ENCODE measurements at regions not wholly inside any gene's neighbourhood (a gene's known extent, or its start where the extent isn't known, plus 50 kb on each side); places are given as distances from the start of the nearest gene placed in this dataset.

DNA sequence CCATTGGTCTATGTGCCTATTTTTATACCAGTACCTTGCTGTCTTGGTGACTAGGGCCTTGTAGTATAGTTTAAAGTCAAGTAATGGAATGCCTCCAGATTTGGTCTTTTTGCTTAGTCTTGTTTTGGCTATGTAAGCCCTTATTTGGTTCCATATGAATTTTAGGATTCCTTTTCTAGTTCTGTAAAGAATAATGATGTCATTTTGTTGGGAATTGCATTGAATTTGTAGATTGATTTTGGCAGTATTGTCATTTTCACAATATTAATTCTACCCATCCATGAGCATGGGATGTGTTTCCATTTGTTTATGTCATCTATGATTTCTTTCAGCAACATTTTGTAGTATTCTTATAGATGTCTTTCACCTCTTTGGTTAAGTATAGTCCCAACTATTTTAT lies 96.4 kb upstream of the PAK5 start:
- no peak for DNase-seq
- no peak for ATAC-seq
- H3K4me3 Mint-ChIP-seq = no peak overlapping the region
- H3K36me3 Mint-ChIP-seq (ENCODE audit: insufficient read depth) = no peaks in the 10 kb centered on the region
- H3K4me1 Mint-ChIP-seq (ENCODE audit: low read depth) = no peaks in the 10 kb centered on the region
- H3K9me3 Mint-ChIP-seq = no peaks in the 10 kb centered on the region
- H3K27me3 Mint-ChIP-seq (ENCODE audit: low read depth) = peaks cover 2% of the 10 kb centered on the region

GRCh38 chr20:9930142-9930541 lies 91.3 kb upstream of the PAK5 start:
- DNase-seq = no peak
- Mint-ChIP-seq H3K36me3 (ENCODE audit: insufficient read depth) (no peaks in the 10 kb centered on the region), H3K27me3 (ENCODE audit: low read depth) (no peaks in the 10 kb centered on the region), H3K4me1 (ENCODE audit: low read depth) (no peaks in the 10 kb centered on the region), H3K9me3 (no peaks in the 10 kb centered on the region), H3K4me3 (no peak overlapping the region)
- ATAC-seq = no peak

GRCh38 chr20:9928955-9929354 lies 90.1 kb upstream of the PAK5 start:
- Mint-ChIP-seq H3K4me1 (ENCODE audit: low read depth) (no peaks in the 10 kb centered on the region), H3K36me3 (ENCODE audit: insufficient read depth) (no peaks in the 10 kb centered on the region), H3K27me3 (ENCODE audit: low read depth) (no peaks in the 10 kb centered on the region), H3K9me3 (no peaks in the 10 kb centered on the region), H3K4me3 (no peak overlapping the region)
- DNase-seq = no peak
- ATAC-seq = no peak

DNA sequence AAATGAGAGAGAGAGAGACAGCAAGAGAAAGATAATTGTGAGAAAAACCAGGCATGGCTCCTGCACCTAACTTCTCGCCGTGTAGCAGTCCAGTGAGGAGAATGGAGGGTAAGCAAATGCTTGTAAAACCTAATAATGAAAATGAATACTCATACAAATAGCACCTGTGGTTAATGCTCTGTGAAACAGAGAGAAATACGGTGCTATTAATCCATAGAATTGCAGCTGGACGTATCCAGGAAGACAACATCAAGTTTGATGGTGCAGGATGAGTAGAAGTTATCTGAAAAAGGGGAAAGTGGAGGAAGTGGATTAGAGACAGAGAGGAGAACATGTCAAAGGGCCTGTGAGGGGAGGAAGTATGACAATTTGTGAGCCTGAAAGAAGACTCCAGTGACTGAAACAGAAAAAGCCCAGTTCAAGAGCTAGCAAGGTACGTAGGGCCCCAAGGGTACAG lies 89.4 kb upstream of the PAK5 start:
- DNase-seq = no peak
- no peak for ATAC-seq
- H3K4me1 Mint-ChIP-seq (ENCODE audit: low read depth) = no peaks in the 10 kb centered on the region
- H3K36me3 Mint-ChIP-seq (ENCODE audit: insufficient read depth) = no peaks in the 10 kb centered on the region
- H3K4me3 Mint-ChIP-seq = no peak overlapping the region
- no peaks in the 10 kb centered on the region for H3K9me3 Mint-ChIP-seq
- H3K27me3 Mint-ChIP-seq (ENCODE audit: low read depth) = no peaks in the 10 kb centered on the region

GRCh38 chr20:9927224-9927623 lies 88.3 kb upstream of the PAK5 start:
- Mint-ChIP-seq H3K9me3 (no peaks in the 10 kb centered on the region), H3K4me1 (ENCODE audit: low read depth) (no peaks in the 10 kb centered on the region), H3K27me3 (ENCODE audit: low read depth) (no peaks in the 10 kb centered on the region), H3K36me3 (ENCODE audit: insufficient read depth) (no peaks in the 10 kb centered on the region), H3K4me3 (no peak overlapping the region)
- no peak for ATAC-seq
- DNase-seq = no peak

GRCh38 chr20:9926476-9926875 lies 87.6 kb upstream of the PAK5 start:
- Mint-ChIP-seq H3K9me3 (no peaks in the 10 kb centered on the region), H3K4me1 (ENCODE audit: low read depth) (no peaks in the 10 kb centered on the region), H3K4me3 (no peak overlapping the region), H3K36me3 (ENCODE audit: insufficient read depth) (no peaks in the 10 kb centered on the region), H3K27me3 (ENCODE audit: low read depth) (peaks cover 1% of the 10 kb centered on the region)
- ATAC-seq (no peak), DNase-seq (no peak)

GRCh38 chr20:9926007-9926406 lies 87.1 kb upstream of the PAK5 start:
- H3K4me3 Mint-ChIP-seq = no peak overlapping the region
- peaks cover 1% of the 10 kb centered on the region for H3K27me3 Mint-ChIP-seq (ENCODE audit: low read depth)
- H3K9me3 Mint-ChIP-seq = no peaks in the 10 kb centered on the region
- DNase-seq (no peak), ATAC-seq (no peak)
- no peaks in the 10 kb centered on the region for H3K4me1 Mint-ChIP-seq (ENCODE audit: low read depth)
- H3K36me3 Mint-ChIP-seq (ENCODE audit: insufficient read depth) = no peaks in the 10 kb centered on the region

GRCh38 chr20:9923648-9924047 lies 84.8 kb upstream of the PAK5 start:
- Mint-ChIP-seq H3K9me3 (no peaks in the 10 kb centered on the region), H3K36me3 (ENCODE audit: insufficient read depth) (no peaks in the 10 kb centered on the region), H3K4me3 (no peak overlapping the region), H3K4me1 (ENCODE audit: low read depth) (no peaks in the 10 kb centered on the region), H3K27me3 (ENCODE audit: low read depth) (peaks cover 4% of the 10 kb centered on the region)
- no peak for DNase-seq
- ATAC-seq = no peak

DNA sequence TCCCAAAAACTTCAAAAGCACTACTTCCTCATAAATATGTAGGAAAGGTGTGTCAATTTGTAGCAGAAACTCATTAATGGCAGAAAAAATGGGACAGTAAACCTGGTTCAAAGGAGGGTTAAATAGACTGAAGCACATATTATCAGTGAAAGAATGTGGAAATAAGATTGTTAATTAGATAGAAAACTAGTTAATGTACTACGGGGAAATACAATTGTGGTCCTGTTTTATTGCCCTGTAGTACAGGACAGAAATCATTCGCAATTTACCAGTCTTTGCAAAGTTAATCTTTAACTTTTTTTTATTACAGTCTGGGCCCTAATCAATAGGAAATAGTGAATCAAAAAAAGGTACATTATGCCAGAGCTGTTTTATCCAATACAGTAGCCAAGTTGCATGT lies 82.0 kb upstream of the PAK5 start:
- no peak overlapping the region for H3K4me3 Mint-ChIP-seq
- peaks cover 4% of the 10 kb centered on the region for H3K27me3 Mint-ChIP-seq (ENCODE audit: low read depth)
- H3K4me1 Mint-ChIP-seq (ENCODE audit: low read depth) = no peaks in the 10 kb centered on the region
- H3K36me3 Mint-ChIP-seq (ENCODE audit: insufficient read depth) = no peaks in the 10 kb centered on the region
- DNase-seq = no peak
- ATAC-seq = no peak
- H3K9me3 Mint-ChIP-seq = no peaks in the 10 kb centered on the region

DNA sequence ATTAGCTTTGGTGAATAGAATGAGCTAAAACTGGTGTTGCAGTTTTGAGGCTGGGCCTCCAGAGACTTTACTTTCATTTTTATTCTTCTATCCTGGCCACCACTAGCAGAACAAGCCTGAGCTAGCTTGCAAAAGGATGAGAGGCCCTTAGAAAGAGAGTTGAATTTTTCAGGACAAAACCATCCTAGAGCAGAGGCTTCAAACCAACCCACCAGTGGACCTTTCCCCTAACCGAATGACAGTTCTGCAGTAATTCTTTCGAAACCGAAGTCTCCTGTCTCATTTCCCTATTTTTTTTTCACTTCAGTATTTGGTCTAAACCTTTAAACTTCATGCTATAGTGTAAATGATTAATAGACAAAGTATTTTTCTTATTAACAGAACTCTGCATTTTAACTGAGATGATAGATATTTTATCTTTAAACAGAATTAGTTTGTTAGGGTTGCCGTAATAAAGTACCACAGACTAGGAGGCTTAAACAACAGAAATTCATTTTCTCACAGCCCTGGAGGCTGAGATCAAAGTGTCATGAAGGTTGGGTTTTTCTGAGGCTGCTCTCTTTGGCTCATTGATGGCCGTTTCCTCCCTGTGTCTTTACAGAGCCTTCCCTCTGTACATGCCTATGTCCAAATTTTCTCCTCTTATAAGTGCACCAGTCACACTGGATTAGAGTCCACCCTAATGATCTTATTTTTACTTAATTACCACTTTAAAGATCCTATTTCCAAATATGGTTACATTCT lies 80.6 kb upstream of the PAK5 start:
- peaks cover 4% of the 10 kb centered on the region for H3K27me3 Mint-ChIP-seq (ENCODE audit: low read depth)
- no peak for ATAC-seq

GRCh38 chr20:9918348-9918747 lies 79.5 kb upstream of the PAK5 start:
- Mint-ChIP-seq H3K36me3 (ENCODE audit: insufficient read depth) (no peaks in the 10 kb centered on the region), H3K4me1 (ENCODE audit: low read depth) (no peaks in the 10 kb centered on the region), H3K4me3 (no peak overlapping the region), H3K9me3 (no peaks in the 10 kb centered on the region), H3K27me3 (ENCODE audit: low read depth) (peaks cover 4% of the 10 kb centered on the region)
- DNase-seq (no peak), ATAC-seq (no peak)

More for the DNA sequence above, 80.6 kb upstream of the PAK5 start:
- Mint-ChIP-seq H3K36me3 (ENCODE audit: insufficient read depth) (no peaks in the 10 kb centered on the region), H3K4me3 (no peak overlapping the region), H3K4me1 (ENCODE audit: low read depth) (no peaks in the 10 kb centered on the region), H3K9me3 (no peaks in the 10 kb centered on the region)
- no peak for DNase-seq

- no peaks in the 10 kb centered on the region for H3K9me3 Mint-ChIP-seq
- ATAC-seq (no peak), DNase-seq (no peak)
- no peaks in the 10 kb centered on the region for H3K4me1 Mint-ChIP-seq (ENCODE audit: low read depth)
- no peaks in the 10 kb centered on the region for H3K36me3 Mint-ChIP-seq (ENCODE audit: insufficient read depth)
- H3K27me3 Mint-ChIP-seq (ENCODE audit: low read depth) = peaks cover 6% of the 10 kb centered on the region
- no peak overlapping the region for H3K4me3 Mint-ChIP-seq
Measured at GRCh38 chr20:9916761-9917160, 77.9 kb upstream of the PAK5 start.

DNA sequence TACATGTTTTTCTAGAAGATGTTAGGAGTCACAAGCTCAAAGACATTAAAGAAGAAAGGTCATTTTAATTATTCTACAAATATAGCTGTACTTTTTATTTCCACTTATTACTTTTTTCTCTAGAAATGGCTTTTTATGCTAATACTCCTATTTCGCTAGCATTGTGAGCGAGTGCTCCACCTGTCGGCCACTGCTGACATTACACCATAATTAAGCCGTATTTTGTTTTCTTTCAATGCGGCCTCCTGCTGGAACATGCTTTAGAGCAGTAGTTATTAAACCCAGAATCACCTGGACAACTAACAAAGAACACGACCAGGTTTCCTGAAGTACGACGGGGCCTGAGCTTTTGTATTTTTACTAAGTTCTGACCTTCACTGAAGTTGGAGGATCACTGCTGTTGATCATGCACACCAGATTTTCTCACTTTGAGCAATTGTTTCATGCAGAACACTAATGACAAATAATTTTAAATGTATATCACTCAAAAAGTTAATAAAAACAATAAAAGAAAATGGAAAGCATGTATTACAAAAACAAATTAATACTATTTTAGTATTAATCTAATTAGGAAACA lies 74.1 kb upstream of the PAK5 start:
- no peaks in the 10 kb centered on the region for H3K9me3 Mint-ChIP-seq
- no peak for ATAC-seq
- H3K4me3 Mint-ChIP-seq = no peak overlapping the region
- no peak for DNase-seq
- no peaks in the 10 kb centered on the region for H3K4me1 Mint-ChIP-seq (ENCODE audit: low read depth)
- H3K36me3 Mint-ChIP-seq (ENCODE audit: insufficient read depth) = no peaks in the 10 kb centered on the region
- peaks cover 5% of the 10 kb centered on the region for H3K27me3 Mint-ChIP-seq (ENCODE audit: low read depth)

GRCh38 chr20:9912290-9912689 lies 73.4 kb upstream of the PAK5 start:
- no peak for ATAC-seq
- peaks cover 5% of the 10 kb centered on the region for H3K27me3 Mint-ChIP-seq (ENCODE audit: low read depth)
- no peaks in the 10 kb centered on the region for H3K36me3 Mint-ChIP-seq (ENCODE audit: insufficient read depth)
- no peak overlapping the region for H3K4me3 Mint-ChIP-seq
- H3K4me1 Mint-ChIP-seq (ENCODE audit: low read depth) = no peaks in the 10 kb centered on the region
- no peaks in the 10 kb centered on the region for H3K9me3 Mint-ChIP-seq
- no peak for DNase-seq

DNA sequence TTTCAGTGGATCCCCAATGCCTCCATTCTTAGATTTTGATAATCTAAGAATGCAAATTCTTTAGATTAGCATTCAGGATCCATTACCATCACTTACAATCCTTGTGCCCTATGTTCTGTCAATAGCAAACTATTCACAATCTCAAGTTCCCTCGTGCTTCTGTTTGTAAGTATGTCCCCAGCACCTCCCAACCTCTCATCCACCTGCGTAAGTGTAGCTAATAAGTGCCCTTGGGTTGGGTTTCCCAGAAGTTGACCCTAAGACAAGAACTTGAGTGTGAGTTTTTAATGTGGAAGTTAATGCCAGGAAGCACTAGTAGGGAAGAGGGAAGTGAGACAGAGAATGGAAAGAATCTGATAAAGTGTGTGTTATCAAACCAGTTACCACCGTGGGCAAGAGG lies 72.6 kb upstream of the PAK5 start:
- peaks cover 5% of the 10 kb centered on the region for H3K27me3 Mint-ChIP-seq (ENCODE audit: low read depth)
- no peak for ATAC-seq
- H3K36me3 Mint-ChIP-seq (ENCODE audit: insufficient read depth) = no peaks in the 10 kb centered on the region
- no peak overlapping the region for H3K4me3 Mint-ChIP-seq
- no peaks in the 10 kb centered on the region for H3K9me3 Mint-ChIP-seq
- DNase-seq = no peak
- H3K4me1 Mint-ChIP-seq (ENCODE audit: low read depth) = no peaks in the 10 kb centered on the region

Measured in activated T-cell treated with anti-CD3 and anti-CD28 coated beads, Interleukin-2, amount 50 U/mL, for 4 hours (primary cell).